ENCODE measurements at regions not wholly inside any gene's neighbourhood (a gene's known extent, or its start where the extent isn't known, plus 50 kb on each side); places are given as distances from the start of the nearest gene placed in this dataset.

GRCh38 chr2:74066491-74067203 is 81.1 kb downstream of the BOLA3 start:
- H3K9ac ChIP-seq (ENCODE audit: low read length), result no peak overlapping the region
- H3K36me3 ChIP-seq (ENCODE audit: control insufficient read depth, insufficient read depth, low read length, severe bottlenecking), result no peaks in the 10 kb centered on the region
- no peak for DNase-seq (ENCODE audit: low read depth)
- H3K27me3 ChIP-seq (replicated peaks; ENCODE audit: control insufficient read depth, insufficient read depth, low read length), result no peaks in the 10 kb centered on the region
- no peaks in the 10 kb centered on the region for H3K9me3 ChIP-seq (ENCODE audit: control insufficient read depth, low read length)
- H3K4me1 ChIP-seq (ENCODE audit: control insufficient read depth, insufficient read depth, low read length), result no peaks in the 10 kb centered on the region
- no peak overlapping the region for H3K4me3 ChIP-seq (ENCODE audit: low read length)

GRCh38 chr2:74067221-74067747 is 80.4 kb downstream of the BOLA3 start:
- no peak overlapping the region for H3K9ac ChIP-seq (ENCODE audit: low read length)

GRCh38 chr2:74070991-74071390 is 76.7 kb downstream of the BOLA3 start:
- Histone ChIP-seq H3K36me3 (ENCODE audit: control insufficient read depth, insufficient read depth, low read length, severe bottlenecking) (peaks cover 4% of the 10 kb centered on the region), H3K9me3 (ENCODE audit: control insufficient read depth, low read length) (no peaks in the 10 kb centered on the region), H3K4me1 (ENCODE audit: control insufficient read depth, insufficient read depth, low read length) (peaks cover 8% of the 10 kb centered on the region), H3K9ac (ENCODE audit: low read length) (no peak overlapping the region), H3K27me3 (replicated peaks; ENCODE audit: control insufficient read depth, insufficient read depth, low read length) (no peaks in the 10 kb centered on the region), H3K4me3 (ENCODE audit: low read length) (no peak overlapping the region)
- DNase-seq (ENCODE audit: low read depth), result no peak

More at GRCh38 chr2:74067221-74067747, 80.4 kb downstream of the BOLA3 start:
- H3K4me3 ChIP-seq (ENCODE audit: low read length), result no peak overlapping the region
- H3K27me3 ChIP-seq (replicated peaks; ENCODE audit: control insufficient read depth, insufficient read depth, low read length), result no peaks in the 10 kb centered on the region
- DNase-seq (ENCODE audit: low read depth), result no peak
- H3K9me3 ChIP-seq (ENCODE audit: control insufficient read depth, low read length), result no peaks in the 10 kb centered on the region
- H3K36me3 ChIP-seq (ENCODE audit: control insufficient read depth, insufficient read depth, low read length, severe bottlenecking), result no peaks in the 10 kb centered on the region
- no peaks in the 10 kb centered on the region for H3K4me1 ChIP-seq (ENCODE audit: control insufficient read depth, insufficient read depth, low read length)

- Histone ChIP-seq H3K9me3 (ENCODE audit: control insufficient read depth, low read length) (no peaks in the 10 kb centered on the region), H3K4me1 (ENCODE audit: control insufficient read depth, insufficient read depth, low read length) (peaks cover 8% of the 10 kb centered on the region), H3K27me3 (replicated peaks; ENCODE audit: control insufficient read depth, insufficient read depth, low read length) (no peaks in the 10 kb centered on the region), H3K36me3 (ENCODE audit: control insufficient read depth, insufficient read depth, low read length, severe bottlenecking) (peaks cover 4% of the 10 kb centered on the region), H3K4me3 (ENCODE audit: low read length) (no peak overlapping the region), H3K9ac (ENCODE audit: low read length) (no peak overlapping the region)
- no peak for DNase-seq (ENCODE audit: low read depth)
These were observed 76.3 kb downstream of the BOLA3 start for GRCh38 chr2:74071426-74071825.

GRCh38 chr2:74072565-74072964 is 75.1 kb downstream of the BOLA3 start:
- Histone ChIP-seq H3K9ac (ENCODE audit: low read length) (no peak overlapping the region), H3K9me3 (ENCODE audit: control insufficient read depth, low read length) (no peaks in the 10 kb centered on the region), H3K27me3 (replicated peaks; ENCODE audit: control insufficient read depth, insufficient read depth, low read length) (no peaks in the 10 kb centered on the region), H3K4me1 (ENCODE audit: control insufficient read depth, insufficient read depth, low read length) (peaks cover 8% of the 10 kb centered on the region), H3K4me3 (ENCODE audit: low read length) (peak overlapping the region; percentile 44), H3K36me3 (ENCODE audit: control insufficient read depth, insufficient read depth, low read length, severe bottlenecking) (peaks cover 4% of the 10 kb centered on the region)
- DNase-seq (ENCODE audit: low read depth), result no peak

GRCh38 chr2:74074487-74074886 is 73.2 kb downstream of the BOLA3 start:
- Histone ChIP-seq H3K36me3 (ENCODE audit: control insufficient read depth, insufficient read depth, low read length, severe bottlenecking) (peaks cover 4% of the 10 kb centered on the region), H3K9ac (ENCODE audit: low read length) (no peak overlapping the region), H3K4me1 (ENCODE audit: control insufficient read depth, insufficient read depth, low read length) (peaks cover 8% of the 10 kb centered on the region), H3K27me3 (replicated peaks; ENCODE audit: control insufficient read depth, insufficient read depth, low read length) (no peaks in the 10 kb centered on the region), H3K9me3 (ENCODE audit: control insufficient read depth, low read length) (no peaks in the 10 kb centered on the region), H3K4me3 (ENCODE audit: low read length) (no peak overlapping the region)
- DNase-seq (ENCODE audit: low read depth), result no peak

- no peaks in the 10 kb centered on the region for H3K27me3 ChIP-seq (replicated peaks; ENCODE audit: control insufficient read depth, insufficient read depth, low read length)
- H3K4me1 ChIP-seq (ENCODE audit: control insufficient read depth, insufficient read depth, low read length), result peaks cover 12% of the 10 kb centered on the region
- no peak overlapping the region for H3K9ac ChIP-seq (ENCODE audit: low read length)
- no peak overlapping the region for H3K4me3 ChIP-seq (ENCODE audit: low read length)
- H3K36me3 ChIP-seq (ENCODE audit: control insufficient read depth, insufficient read depth, low read length, severe bottlenecking), result peaks cover 4% of the 10 kb centered on the region
- no peak for DNase-seq (ENCODE audit: low read depth)
- no peaks in the 10 kb centered on the region for H3K9me3 ChIP-seq (ENCODE audit: control insufficient read depth, low read length)
These were observed 71.6 kb downstream of the BOLA3 start for GRCh38 chr2:74076074-74076470.

GRCh38 chr2:74077636-74078035 is 70.1 kb downstream of the BOLA3 start:
- H3K9me3 ChIP-seq (ENCODE audit: control insufficient read depth, low read length), result no peaks in the 10 kb centered on the region
- DNase-seq (ENCODE audit: low read depth), result no peak
- peaks cover 4% of the 10 kb centered on the region for H3K36me3 ChIP-seq (ENCODE audit: control insufficient read depth, insufficient read depth, low read length, severe bottlenecking)
- H3K27me3 ChIP-seq (replicated peaks; ENCODE audit: control insufficient read depth, insufficient read depth, low read length), result no peaks in the 10 kb centered on the region
- H3K9ac ChIP-seq (ENCODE audit: low read length), result no peak overlapping the region
- no peak overlapping the region for H3K4me3 ChIP-seq (ENCODE audit: low read length)
- peaks cover 12% of the 10 kb centered on the region for H3K4me1 ChIP-seq (ENCODE audit: control insufficient read depth, insufficient read depth, low read length)

GRCh38 chr2:74078466-74078865 is 69.2 kb downstream of the BOLA3 start:
- DNase-seq (ENCODE audit: low read depth), result no peak

GRCh38 chr2:74079522-74080341 is 68.0 kb downstream of the BOLA3 start:
- no peaks in the 10 kb centered on the region for H3K9me3 ChIP-seq (ENCODE audit: control insufficient read depth, low read length)
- no peak for DNase-seq (ENCODE audit: low read depth)
- peaks cover 4% of the 10 kb centered on the region for H3K36me3 ChIP-seq (ENCODE audit: control insufficient read depth, insufficient read depth, low read length, severe bottlenecking)
- H3K4me1 ChIP-seq (ENCODE audit: control insufficient read depth, insufficient read depth, low read length), result peaks cover 7% of the 10 kb centered on the region
- no peak overlapping the region for H3K9ac ChIP-seq (ENCODE audit: low read length)
- no peak overlapping the region for H3K4me3 ChIP-seq (ENCODE audit: low read length)
- H3K27me3 ChIP-seq (replicated peaks; ENCODE audit: control insufficient read depth, insufficient read depth, low read length), result no peaks in the 10 kb centered on the region

More at GRCh38 chr2:74078466-74078865, 69.2 kb downstream of the BOLA3 start:
- Histone ChIP-seq H3K9ac (ENCODE audit: low read length) (no peak overlapping the region), H3K27me3 (replicated peaks; ENCODE audit: control insufficient read depth, insufficient read depth, low read length) (no peaks in the 10 kb centered on the region), H3K4me1 (ENCODE audit: control insufficient read depth, insufficient read depth, low read length) (peaks cover 7% of the 10 kb centered on the region), H3K36me3 (ENCODE audit: control insufficient read depth, insufficient read depth, low read length, severe bottlenecking) (peaks cover 8% of the 10 kb centered on the region), H3K4me3 (ENCODE audit: low read length) (no peak overlapping the region), H3K9me3 (ENCODE audit: control insufficient read depth, low read length) (no peaks in the 10 kb centered on the region)

GRCh38 chr2:74080346-74080745 is 67.4 kb downstream of the BOLA3 start:
- H3K27me3 ChIP-seq (replicated peaks; ENCODE audit: control insufficient read depth, insufficient read depth, low read length), result no peaks in the 10 kb centered on the region
- no peak overlapping the region for H3K9ac ChIP-seq (ENCODE audit: low read length)
- H3K36me3 ChIP-seq (ENCODE audit: control insufficient read depth, insufficient read depth, low read length, severe bottlenecking), result peaks cover 4% of the 10 kb centered on the region
- H3K4me3 ChIP-seq (ENCODE audit: low read length), result no peak overlapping the region
- no peaks in the 10 kb centered on the region for H3K9me3 ChIP-seq (ENCODE audit: control insufficient read depth, low read length)
- peaks cover 7% of the 10 kb centered on the region for H3K4me1 ChIP-seq (ENCODE audit: control insufficient read depth, insufficient read depth, low read length)
- DNase-seq (ENCODE audit: low read depth), result no peak

Data from adipocyte (in vitro differentiated cells).